NCI-H2227 treated with DMSO at 0.1 percent for 48 hours (cell line): ENCODE measurements at regions not wholly inside any gene's neighbourhood (a gene's known extent, or its start where the extent isn't known, plus 50 kb on each side); places are given as distances from the start of the nearest gene placed in this dataset.
"Not testable (repeated sequence)": the region's sequence is repeated elsewhere in the genome, so short reads cannot be mapped to it uniquely, and the experiment has no call there.

ENCODE experiments used
- DNase-seq: peaks from one replicate; lab custom pipeline; 2025; lab: John Stamatoyannopoulos, UW

- DNase-seq = no peak
Observed at GRCh38 chr11:87870086-87870485, 305.2 kb downstream of the RAB38 start.

- DNase-seq = no peak
Observed at GRCh38 chr11:87866951-87867350, 308.3 kb downstream of the RAB38 start.

DNA sequence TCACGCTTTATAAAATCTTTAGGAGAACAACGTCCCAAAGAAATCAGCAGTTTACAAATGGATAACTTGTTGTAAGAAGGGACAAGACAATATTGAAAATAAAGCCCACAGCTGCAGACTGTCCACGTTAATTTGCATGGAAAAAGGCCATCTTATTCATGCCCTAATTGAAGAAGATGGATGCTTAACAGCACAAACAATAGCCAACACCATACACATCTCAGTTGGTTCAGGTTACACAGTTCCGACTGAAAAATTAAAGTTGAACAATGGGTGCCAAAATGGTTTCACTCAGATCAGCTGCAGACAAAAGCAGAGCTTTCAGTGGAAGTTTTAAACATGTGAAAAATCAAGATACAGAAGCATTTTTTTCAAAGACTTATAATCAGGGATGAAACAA is 314.2 kb downstream of the RAB38 start:
- no peak for DNase-seq

- DNase-seq = peak; percentile 29
Observed at GRCh38 chr11:87859636-87860035, 315.6 kb downstream of the RAB38 start.

DNA sequence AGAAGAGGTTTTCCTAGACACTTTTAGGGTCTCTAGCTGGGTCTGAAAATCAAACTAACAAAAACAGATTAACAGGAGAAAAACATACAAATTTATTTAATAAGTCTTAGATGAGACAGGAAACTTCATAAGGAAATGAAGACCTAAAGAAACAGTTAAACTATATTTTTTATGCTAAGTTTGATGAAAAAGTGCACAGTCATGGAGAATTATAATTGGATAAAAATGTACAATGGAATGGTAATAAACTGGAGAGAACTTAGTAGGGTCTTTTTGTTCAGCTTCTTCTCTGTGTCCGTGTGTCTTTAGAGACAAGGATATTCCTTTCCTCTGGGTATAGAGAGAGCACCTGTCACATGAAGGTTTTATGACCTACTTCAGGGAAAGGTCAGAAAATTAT is 323.4 kb downstream of the RAB38 start:
- DNase-seq = no peak

DNA sequence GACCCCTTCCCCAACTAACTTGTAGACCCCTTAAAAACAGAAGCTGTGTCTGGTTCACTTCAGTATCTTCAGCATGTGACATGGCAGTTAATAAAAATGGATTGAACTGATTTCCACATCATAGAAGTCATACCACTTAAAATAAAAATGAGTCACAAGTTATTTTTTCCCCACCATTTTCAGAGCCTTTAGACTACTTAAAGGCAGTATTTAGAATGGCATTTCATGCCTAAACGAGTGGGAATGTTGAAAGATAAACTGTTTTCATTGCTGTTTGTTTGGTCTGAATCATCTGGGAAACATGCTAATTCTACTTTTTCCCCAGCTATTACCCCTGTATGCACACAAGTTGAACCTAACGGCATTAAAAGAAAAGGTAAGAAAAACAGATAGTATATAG is 324.0 kb downstream of the RAB38 start:
- no peak for DNase-seq

GRCh38 chr11:87849216-87849615 is 326.0 kb downstream of the RAB38 start:
- no peak for DNase-seq

DNA sequence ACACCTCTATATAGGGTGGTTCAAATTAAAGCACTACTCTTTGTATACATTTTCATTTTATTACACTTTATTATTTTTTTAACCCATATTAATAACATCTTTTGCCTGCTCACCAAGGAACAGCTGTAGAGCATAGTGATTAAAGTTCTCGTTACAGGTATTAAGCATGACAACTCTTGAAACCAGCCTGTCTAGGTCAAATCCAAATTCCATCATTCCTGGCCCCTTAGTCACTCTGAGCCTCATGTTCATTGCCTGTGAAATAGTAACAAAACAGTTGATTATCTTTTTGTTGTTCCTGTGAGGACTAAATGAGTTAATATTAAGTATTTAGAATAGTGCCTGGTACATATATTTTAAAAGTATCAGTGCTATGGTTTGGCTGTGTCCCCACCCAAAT is 334.5 kb downstream of the RAB38 start:
- DNase-seq = no peak

- no peak for DNase-seq
Observed at GRCh38 chr11:87832211-87832610, 343.0 kb downstream of the RAB38 start.

DNA sequence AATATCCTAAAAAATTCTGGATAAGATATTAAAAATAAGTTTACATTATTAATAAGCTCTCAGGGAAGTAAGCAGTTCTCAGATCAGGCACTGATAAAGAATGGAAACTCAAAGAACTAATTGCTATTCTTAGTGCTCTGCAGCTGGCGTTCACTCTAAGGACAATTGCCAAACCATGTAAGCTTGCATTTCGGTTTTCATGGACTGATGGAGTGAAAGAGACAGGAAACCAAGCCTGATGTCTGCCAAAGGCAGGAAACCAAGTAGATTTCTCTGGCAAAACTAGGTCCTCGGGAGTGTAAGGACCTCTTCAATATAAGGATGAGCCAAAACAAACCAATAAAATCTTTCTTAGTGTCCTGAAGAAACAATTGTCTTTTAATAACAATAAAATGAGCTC is 355.2 kb downstream of the RAB38 start:
- DNase-seq = no peak

GRCh38 chr11:87819151-87819550 is 356.1 kb downstream of the RAB38 start:
- DNase-seq = no peak

- DNase-seq = no peak
Observed at GRCh38 chr11:87812571-87813365, 362.5 kb downstream of the RAB38 start.

- DNase-seq = no peak
Observed at GRCh38 chr11:87810486-87810885, 364.8 kb downstream of the RAB38 start.

GRCh38 chr11:87809256-87809655 is 366.0 kb downstream of the RAB38 start:
- DNase-seq = no peak

DNA sequence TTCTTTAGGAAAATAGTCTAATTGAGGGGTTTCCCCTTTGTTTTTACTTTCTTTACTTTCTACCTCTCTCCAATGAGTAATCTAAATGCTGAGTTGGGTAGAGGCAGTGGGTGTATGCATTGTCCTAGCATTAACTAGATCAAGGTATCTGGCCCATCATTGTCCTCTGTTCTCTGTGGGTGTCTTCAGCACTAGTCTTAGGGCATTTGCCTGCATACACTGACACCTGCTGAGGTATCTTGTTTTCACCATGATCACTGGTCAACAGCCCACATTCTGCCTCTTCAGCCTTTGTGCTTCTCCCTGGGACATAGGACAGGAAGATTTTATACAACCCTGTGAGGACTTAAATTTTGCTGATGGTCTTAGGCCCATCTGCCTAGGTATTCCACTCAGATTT is 371.1 kb downstream of the RAB38 start:
- no peak for DNase-seq

- DNase-seq = no peak
Observed at GRCh38 chr11:87803748-87804147, 371.5 kb downstream of the RAB38 start.

DNA sequence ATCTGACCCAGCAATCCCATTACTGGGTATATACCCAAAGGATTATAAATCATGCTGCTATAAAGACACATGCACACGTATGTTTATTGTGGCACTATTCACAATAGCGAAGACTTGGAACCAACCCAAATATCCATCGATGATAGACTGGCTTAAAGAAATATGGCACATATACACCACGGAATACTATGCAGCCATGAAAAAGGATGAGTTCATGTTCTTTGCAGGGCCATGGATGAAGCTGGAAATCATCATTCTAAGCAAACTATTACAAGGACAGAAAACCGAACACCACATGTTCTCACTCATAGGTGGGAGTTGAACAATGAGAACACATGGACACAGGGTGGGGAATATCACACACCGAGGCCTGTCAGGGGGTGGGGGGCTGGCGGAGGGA is 390.4 kb downstream of the RAB38 start:
- DNase-seq = not testable (repeated sequence)

- no peak for DNase-seq
Observed at GRCh38 chr11:87780068-87780413, 395.2 kb downstream of the RAB38 start.

GRCh38 chr11:87779276-87780067 is 395.8 kb downstream of the RAB38 start:
- no peak for DNase-seq

DNA sequence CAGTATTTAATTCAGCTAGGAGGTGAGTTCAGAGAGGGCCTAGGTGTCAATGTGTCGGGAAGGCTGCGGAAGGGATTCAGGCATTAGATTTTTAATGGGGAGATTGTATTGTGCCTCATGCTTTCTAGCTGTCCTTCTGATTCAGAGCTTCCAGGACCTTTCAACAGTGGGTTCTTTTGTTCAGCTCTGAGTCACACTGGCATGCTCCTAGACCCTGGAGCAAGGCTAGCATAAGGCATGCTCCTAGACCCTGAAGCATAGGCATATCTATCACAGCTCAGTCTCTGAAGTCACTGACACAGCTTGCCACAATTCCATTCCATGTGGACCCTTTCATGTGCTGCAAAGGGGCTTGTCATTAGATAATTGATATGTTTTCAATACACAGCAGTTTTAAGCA is 396.9 kb downstream of the RAB38 start:
- DNase-seq = no peak

DNA sequence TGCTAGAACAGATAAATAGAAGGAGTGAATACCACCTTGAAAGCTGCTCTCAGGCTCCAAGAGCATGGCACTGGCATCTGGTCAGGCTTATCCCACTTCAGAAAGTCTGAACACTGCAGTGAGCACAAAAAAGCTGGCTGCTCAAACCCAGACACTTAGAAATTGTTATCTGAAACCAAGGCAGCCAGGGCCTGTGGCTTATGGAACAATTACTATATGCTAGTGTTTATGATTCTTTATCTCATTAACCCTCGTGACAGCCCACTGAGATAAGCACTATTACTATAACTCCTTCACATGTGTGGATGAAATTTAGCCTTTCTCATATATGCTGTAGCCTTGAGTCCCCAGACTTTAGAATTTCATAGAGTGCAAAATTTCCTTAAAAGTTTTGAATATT is 400.2 kb downstream of the RAB38 start:
- DNase-seq = no peak

GRCh38 chr11:87769661-87770060 is 405.6 kb downstream of the RAB38 start:
- DNase-seq = no peak

- no peak for DNase-seq
Observed at GRCh38 chr11:87767615-87768014, 407.6 kb downstream of the RAB38 start.

DNA sequence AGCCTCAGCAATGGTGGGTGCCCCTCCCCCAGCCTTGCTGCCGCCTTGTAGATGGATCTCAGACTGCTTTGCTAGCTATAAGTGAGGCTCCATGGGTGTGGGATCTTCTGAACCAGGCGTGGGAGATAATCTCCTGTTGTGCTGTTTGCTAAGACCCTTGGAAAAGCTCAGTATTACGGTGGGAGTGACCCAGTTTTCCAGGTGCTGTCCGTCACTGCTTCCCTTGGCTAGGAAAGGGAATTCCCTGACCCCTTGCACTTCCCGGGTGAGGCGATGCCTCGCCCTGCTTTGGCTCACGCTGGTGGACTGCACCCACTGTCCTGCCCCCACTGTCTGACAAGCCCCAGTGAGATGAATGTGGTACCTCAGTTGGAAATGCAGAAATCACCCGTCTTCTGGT is 411.2 kb downstream of the RAB38 start:
- not testable (repeated sequence) for DNase-seq
